Progenitor cell of endocrine pancreas (in vitro differentiated cells): ENCODE measurements at regions not wholly inside any gene's neighbourhood (a gene's known extent, or its start where the extent isn't known, plus 50 kb on each side); places are given as distances from the start of the nearest gene placed in this dataset.

Experiments used
- DNase-seq: peaks from one replicate; pipeline ENCODE4 v3.0.0; 2021; ENCODE audit warnings: low spot score; ENCODE audit not compliant: unreplicated experiment
- H3K27ac Mint-ChIP-seq: 2 replicates; pipeline ENCODE4 v1.8.0; 2021; ENCODE audit warnings: mild to moderate bottlenecking, moderate library complexity, mixed read lengths
- H3K27me3 Mint-ChIP-seq: 2 replicates; pipeline ENCODE4 v1.8.0; 2021; ENCODE audit warnings: mixed read lengths
- H3K36me3 Mint-ChIP-seq: 2 replicates; pipeline ENCODE4 v1.8.0; 2022; ENCODE audit warnings: mixed read lengths; ENCODE audit not compliant: insufficient read depth
- H3K4me1 Mint-ChIP-seq: 2 replicates; pipeline ENCODE4 v1.8.0; 2021; ENCODE audit warnings: low read depth, mixed read lengths
- H3K4me3 Mint-ChIP-seq: 2 replicates; pipeline ENCODE4 v1.8.0; 2021; ENCODE audit warnings: low read depth, mild to moderate bottlenecking, moderate library complexity, mixed read lengths
- H3K9me3 Mint-ChIP-seq: 2 replicates; pipeline ENCODE4 v1.8.0; 2021; ENCODE audit warnings: low read depth, mixed read lengths
- CTCF ChIP-seq: fragments of 200-600 bp; sonication (generic); IDR thresholded peaks from one replicate; pipeline ENCODE4 v1.5.0; 2021; ENCODE audit warnings: antibody characterized with exemption, mild to moderate bottlenecking; ENCODE audit not compliant: unreplicated experiment

- TF ChIP-seq CTCF, result no peak
- Mint-ChIP-seq H3K27ac (no peak overlapping the region), H3K4me3 (no peak overlapping the region), H3K9me3 (no peaks in the 10 kb centered on the region), H3K36me3 (no peaks in the 10 kb centered on the region), H3K27me3 (peaks cover 15% of the 10 kb centered on the region), H3K4me1 (no peaks in the 10 kb centered on the region)
- no peak for DNase-seq
Observed at GRCh38 chr4:174152717-174153466, 130.6 kb downstream of the FBXO8 start.

- TF ChIP-seq CTCF, result no peak
- H3K4me1 Mint-ChIP-seq, result no peaks in the 10 kb centered on the region
- no peak overlapping the region for H3K27ac Mint-ChIP-seq
- no peak overlapping the region for H3K4me3 Mint-ChIP-seq
- DNase-seq, result no peak
- H3K36me3 Mint-ChIP-seq, result no peaks in the 10 kb centered on the region
- H3K27me3 Mint-ChIP-seq, result peaks cover 13% of the 10 kb centered on the region
- no peaks in the 10 kb centered on the region for H3K9me3 Mint-ChIP-seq
Observed at GRCh38 chr4:174147863-174148262, 135.6 kb downstream of the FBXO8 start.

GRCh38 chr4:174144106-174144505 is 139.4 kb downstream of the FBXO8 start:
- Mint-ChIP-seq H3K4me1 (no peaks in the 10 kb centered on the region), H3K36me3 (no peaks in the 10 kb centered on the region), H3K4me3 (no peak overlapping the region), H3K27me3 (peaks cover 9% of the 10 kb centered on the region), H3K27ac (no peak overlapping the region), H3K9me3 (no peaks in the 10 kb centered on the region)
- no peak for DNase-seq
- TF ChIP-seq CTCF, result no peak

GRCh38 chr4:174141876-174142275 is 141.6 kb downstream of the FBXO8 start:
- Mint-ChIP-seq H3K4me3 (no peak overlapping the region), H3K9me3 (no peaks in the 10 kb centered on the region), H3K27ac (no peak overlapping the region), H3K4me1 (no peaks in the 10 kb centered on the region), H3K27me3 (peaks cover 9% of the 10 kb centered on the region), H3K36me3 (no peaks in the 10 kb centered on the region)
- no peak for DNase-seq
- TF ChIP-seq CTCF, result no peak

GRCh38 chr4:174138616-174139015 is 144.9 kb downstream of the FBXO8 start:
- H3K4me3 Mint-ChIP-seq, result no peak overlapping the region
- no peaks in the 10 kb centered on the region for H3K9me3 Mint-ChIP-seq
- H3K27ac Mint-ChIP-seq, result no peak overlapping the region
- H3K27me3 Mint-ChIP-seq, result no peaks in the 10 kb centered on the region
- TF ChIP-seq CTCF, result no peak
- no peaks in the 10 kb centered on the region for H3K4me1 Mint-ChIP-seq
- DNase-seq, result no peak
- H3K36me3 Mint-ChIP-seq, result no peaks in the 10 kb centered on the region
